HG03139 (cell line): ENCODE measurements at regions not wholly inside any gene's neighbourhood (a gene's known extent, or its start where the extent isn't known, plus 50 kb on each side); places are given as distances from the start of the nearest gene placed in this dataset.
"Not testable (repeated sequence)": the region's sequence is repeated elsewhere in the genome, so short reads cannot be mapped to it uniquely, and the experiment has no call there.

Source experiments
- ATAC-seq: cut with Tn5 transposase; IDR thresholded peaks from one replicate; pipeline ENCODE4 v1.9.1; 2021; ENCODE audit not compliant: unreplicated experiment

GRCh38 chr1:34367954-34368353 lies 191.2 kb downstream of the C1orf94 start:
- ATAC-seq = no peak

DNA sequence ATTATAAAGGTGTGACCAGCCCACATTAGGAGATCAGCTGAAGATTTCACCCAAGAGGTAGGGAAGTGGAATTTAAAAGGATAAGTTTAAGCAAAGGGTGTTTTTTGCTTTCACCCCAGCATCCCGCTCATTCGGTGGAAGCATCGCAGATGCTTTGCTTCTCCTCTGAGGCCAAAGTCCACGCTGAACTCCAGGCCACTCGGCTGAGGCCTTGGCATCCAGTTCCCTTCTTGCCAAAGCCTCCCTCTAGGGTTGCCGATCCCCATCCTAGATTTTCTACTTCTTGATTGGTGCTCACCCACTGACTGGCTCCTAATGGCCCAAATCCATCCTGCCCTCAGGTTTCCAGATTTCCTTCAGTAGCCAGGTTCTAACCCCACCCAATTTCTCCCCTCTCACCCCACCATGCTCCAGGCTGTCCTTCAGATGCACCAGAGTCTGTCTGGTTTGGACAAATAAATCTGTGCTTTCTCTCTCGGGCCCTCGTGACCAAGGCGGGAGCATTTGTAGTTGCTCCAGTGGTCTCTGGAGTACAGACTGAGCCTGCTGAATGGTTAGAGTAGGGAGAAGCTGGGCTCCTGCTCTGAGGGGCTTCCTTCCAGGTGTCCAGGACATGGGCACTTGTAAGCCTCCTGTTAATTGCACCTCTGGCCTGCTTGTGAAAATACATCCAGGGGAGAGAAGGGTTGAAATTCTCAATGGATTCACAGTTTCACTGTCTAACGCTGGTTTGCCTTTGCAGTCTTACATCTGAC lies 193.2 kb downstream of the C1orf94 start:
- ATAC-seq = no peak

DNA sequence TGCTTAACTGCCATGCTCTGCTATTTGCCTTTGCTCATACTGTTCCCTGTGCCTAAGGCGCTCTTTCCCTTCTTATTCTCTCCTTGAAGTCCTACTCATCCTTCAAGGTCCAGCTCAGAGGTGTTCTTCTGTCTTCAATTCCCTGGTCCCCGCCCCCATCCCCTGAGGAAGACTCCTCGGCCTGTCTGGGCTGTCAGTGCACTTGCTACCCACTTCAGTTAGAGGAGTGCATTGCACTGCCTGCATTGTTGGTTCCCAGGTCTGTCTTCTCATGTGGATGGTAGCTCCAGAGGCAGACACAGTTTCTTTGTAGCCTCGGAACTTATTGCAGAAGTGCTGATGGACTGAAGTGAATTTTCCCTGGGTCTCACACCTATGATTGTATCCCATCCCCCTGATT lies 194.0 kb downstream of the C1orf94 start:
- no peak for ATAC-seq

GRCh38 chr1:34371179-34371578 lies 194.5 kb downstream of the C1orf94 start:
- ATAC-seq = not testable (repeated sequence)

GRCh38 chr1:34371829-34372532 lies 195.3 kb downstream of the C1orf94 start:
- no peak for ATAC-seq

DNA sequence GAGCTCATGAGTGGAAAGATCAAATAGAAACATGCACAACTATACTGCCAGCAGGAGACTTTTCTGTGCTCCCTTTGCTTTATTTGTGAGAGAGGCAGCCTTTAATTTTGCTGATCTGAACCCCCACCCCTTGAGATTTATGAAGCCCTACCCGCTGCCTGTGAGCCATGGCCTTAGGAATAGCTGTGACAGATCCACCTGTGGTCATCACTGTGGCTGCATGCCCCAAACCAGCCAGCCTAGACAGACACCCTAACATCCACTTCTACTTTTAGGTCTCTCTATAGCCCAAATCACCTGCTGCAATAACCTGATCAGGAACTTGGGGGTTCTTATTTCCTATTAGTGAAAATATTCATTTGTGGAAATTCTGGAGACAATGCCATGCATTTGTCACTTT lies 196.2 kb downstream of the C1orf94 start:
- no peak for ATAC-seq

GRCh38 chr1:34373912-34374311 lies 197.2 kb downstream of the C1orf94 start:
- ATAC-seq = no peak

DNA sequence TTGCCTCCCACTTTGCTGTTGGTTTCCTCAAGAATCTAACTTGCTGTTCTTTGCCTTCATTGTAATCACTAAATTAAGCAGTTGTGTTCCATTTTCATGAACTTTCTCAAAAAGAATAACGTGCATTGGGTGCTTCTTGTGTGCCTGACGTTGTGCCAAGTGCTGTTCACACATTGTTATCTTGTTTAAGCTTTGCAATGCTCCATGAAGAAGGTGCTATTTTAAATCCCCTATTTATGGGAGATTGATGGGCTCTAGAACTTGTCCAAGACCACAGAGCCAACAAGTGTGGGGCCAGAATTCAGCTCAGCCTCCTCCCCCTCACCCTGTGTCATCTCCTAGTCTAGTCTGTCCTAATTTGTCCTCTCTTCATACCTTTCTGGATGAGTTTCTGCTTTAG lies 199.8 kb downstream of the C1orf94 start:
- ATAC-seq = no peak

GRCh38 chr1:34378968-34379856 lies 202.5 kb downstream of the C1orf94 start:
- no peak for ATAC-seq

GRCh38 chr1:34379911-34380310 lies 203.2 kb downstream of the C1orf94 start:
- ATAC-seq = no peak

GRCh38 chr1:34380526-34381124 lies 203.9 kb downstream of the C1orf94 start:
- ATAC-seq = no peak

DNA sequence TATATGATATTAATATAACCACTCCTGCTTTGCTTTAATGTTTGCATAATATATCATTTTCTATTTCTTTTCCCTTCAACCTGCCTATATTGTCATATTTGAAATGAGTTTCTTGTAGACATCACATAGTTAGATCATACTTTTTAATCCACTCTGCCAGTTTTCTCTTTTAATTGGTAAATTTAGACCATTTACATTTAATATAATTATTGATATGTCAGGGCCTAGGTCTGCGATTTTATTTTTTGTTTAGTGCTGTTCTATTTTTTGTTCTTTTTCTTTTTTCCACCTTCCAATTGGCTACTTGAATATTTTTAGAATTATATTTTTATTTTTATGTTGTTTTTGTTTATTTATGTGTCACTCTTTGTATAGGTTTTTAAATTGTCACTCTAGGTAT lies 213.3 kb downstream of the C1orf94 start:
- no peak for ATAC-seq

DNA sequence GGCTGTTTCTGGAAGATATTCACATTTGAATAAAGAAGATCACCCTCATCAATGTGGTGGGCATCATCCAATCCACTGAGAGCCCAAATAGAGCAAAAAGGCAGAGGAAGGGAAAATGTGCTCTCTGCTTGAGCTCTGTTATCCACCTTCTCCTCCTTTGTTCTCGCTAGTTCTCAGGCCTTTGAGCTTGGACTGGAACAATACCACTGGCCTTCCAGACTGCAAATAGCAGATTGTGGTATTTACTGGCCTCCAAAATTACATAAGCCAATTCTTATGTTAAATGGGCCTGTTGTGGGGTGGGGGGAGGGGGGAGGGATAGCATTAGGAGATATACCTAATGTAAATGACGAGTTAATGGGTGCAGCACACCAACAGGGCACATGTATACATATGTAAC lies 219.3 kb downstream of the C1orf94 start:
- ATAC-seq = no peak

DNA sequence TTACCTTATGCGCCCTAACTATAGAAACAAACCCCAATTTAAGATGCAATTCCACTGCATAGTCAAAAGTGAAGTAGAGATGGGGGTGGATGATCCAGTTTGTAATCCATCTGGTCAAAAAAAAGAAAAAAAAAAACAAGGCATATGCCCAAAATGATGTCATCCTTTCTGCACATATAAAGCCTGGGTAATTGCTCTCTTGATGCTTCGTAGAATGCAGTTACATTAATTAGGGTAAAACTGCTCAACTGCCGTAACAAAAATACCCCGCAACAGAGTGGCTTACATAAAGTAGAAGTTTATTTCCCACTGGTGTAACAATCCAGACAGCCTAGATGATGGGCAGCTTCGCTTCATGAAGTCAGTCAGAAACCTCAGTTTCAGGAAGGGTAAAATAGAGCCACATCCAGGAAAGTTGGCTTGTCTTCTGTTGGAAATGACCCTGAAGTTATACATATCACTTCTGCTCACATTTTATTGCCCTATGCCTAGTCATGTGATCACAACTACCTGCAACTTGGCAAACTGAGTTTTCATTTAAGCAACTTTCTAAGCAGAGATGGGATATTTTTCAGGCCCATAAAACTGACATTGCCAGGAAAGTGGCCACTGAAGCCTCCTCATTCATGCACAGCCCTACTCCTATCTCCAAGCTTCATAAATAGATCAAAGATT lies 221.7 kb downstream of the C1orf94 start:
- no peak for ATAC-seq

DNA sequence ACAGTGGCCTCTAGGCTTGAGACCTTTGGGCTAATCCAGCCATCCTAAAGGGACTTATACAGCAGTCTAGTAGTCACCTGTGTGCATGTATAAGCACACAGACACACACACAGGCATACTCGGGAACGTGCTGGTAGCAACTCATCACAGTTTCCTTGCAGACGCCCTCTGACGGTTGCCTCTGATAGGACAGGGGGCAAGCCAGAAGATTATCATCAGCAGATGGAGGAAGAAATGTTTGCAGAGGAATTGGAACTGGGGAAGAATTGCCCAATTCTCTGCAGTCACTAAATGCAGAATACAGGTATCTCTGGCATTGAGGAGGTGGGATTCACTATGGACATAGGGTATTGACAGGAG lies 222.2 kb downstream of the C1orf94 start:
- ATAC-seq = no peak

DNA sequence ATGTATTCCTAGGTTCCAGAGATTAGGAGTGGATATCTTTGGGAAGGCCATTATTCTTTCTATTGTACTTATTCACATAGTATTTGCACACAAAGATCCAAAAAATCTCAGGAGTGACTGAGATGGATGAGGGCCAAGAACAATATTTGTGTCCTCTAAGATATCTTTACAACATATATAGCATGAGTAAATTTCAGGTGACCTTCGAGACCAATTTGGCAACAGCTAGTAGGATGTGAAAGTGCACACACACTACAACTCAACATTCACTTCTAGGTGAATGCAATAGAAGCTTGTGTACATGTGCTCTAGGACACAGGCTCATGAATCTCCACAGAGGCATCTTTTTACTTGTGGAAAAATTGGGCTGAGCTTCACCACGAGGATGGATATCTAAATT lies 224.0 kb downstream of the C1orf94 start:
- no peak for ATAC-seq

DNA sequence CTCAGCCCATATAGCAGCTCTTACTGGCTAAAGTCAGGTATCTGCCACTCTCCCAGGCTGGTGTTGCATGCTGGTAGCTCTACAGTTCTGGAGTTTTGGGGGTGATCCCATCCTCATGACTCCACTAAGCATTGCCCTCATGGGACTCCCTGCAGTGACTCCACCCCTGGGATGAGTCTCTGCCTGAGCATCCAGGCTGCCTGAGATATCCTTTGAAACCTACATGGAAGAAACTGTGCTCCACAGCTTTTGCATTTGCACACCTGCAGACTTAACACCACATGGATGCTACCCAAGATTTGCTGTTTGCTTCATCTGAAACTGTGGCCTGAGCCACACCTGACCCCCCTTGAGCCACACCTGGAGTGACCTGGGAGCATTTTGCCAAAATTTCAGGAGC lies 226.4 kb downstream of the C1orf94 start:
- ATAC-seq = no peak

- no peak for ATAC-seq
Observed at GRCh38 chr1:34404804-34405203, 228.1 kb downstream of the C1orf94 start.

DNA sequence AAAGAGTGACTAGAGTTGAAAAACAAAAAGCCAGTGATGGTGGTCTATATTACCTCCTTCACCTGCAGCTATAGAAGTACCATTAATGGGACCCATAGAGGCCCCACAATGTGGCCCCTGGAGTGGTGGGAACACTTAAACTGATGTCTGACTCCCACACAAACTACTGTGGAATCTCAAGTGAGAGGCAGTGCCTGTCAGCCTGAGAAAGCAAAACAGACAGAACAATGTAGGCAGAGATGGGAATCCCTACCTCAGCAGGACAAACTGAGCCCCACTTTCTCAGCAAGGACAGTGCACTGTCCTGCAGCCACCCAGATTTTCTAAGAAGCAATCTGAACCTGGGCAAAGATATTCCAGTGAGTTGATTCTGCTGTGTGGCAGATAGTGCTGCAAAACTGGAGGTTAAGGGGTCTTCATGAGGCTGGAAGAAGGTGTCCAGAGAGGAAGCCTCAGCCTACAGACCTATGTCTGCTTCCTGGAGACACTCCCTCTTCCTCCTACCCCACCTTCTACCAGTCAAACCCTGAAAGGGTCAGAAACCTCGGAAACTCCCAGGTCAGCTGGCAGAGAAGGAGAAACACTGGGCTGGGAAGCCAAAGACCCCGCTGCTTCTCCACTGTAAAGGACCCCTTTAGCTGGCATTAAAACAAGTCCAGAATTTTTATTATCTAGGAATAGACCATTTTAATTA lies 228.7 kb downstream of the C1orf94 start:
- no peak for ATAC-seq

- no peak for ATAC-seq
Observed at GRCh38 chr1:34406377-34406776, 229.7 kb downstream of the C1orf94 start.
